Lower leg skin (tissue), 4 donors: ENCODE measurements at regions not wholly inside any gene's neighbourhood (a gene's known extent, or its start where the extent isn't known, plus 50 kb on each side); places are given as distances from the start of the nearest gene placed in this dataset.

ENCODE experiments used
- DNase-seq, 2 donors: peaks; one replicate each; pipeline ENCODE4 v3.0.0-alpha.2; 2019; ENCODE audit warnings: low spot score in 2 of 2
- H3K4me3 ChIP-seq: fragments of 200-600 bp; sonication (generic); 2 replicates; pipeline ENCODE4 v1.5.1; 2017; ENCODE audit warnings: mild to moderate bottlenecking, low read depth; ENCODE audit not compliant: poor library complexity, severe bottlenecking
- POLR2A ChIP-seq, 2 donors: fragments of 450-650 bp; IDR thresholded peaks; one replicate each; pipeline ENCODE4 v1.6.1; 2016 to 2017; ENCODE audit warnings: antibody characterized with exemption in 2 of 2, mild to moderate bottlenecking in 1 of 2, moderate library complexity in 1 of 2
- WGBS, 2 donors: methylation state at CpG; one replicate each; pipeline ENCODE4 v1.1.5; 2018; 5-methylcytosine and 5-hydroxymethylcytosine counted together
- intact Hi-C: fragments of 100-400 bp; cut with DNase I; formaldehyde crosslinking; loops from one replicate; pipeline ENCODE4 v1.15.0; 2023; ENCODE audit warnings: low total_unique reads
- TF ChIP-seq, protein P1 (sequence below), 3 donors: fragments of 450-650 bp; IDR thresholded peaks; one replicate each; pipeline ENCODE4 v1.5.1; 2016; ENCODE audit warnings: antibody characterized with exemption in 3 of 3, mild to moderate bottlenecking in 3 of 3, moderate library complexity in 2 of 3

DNA sequence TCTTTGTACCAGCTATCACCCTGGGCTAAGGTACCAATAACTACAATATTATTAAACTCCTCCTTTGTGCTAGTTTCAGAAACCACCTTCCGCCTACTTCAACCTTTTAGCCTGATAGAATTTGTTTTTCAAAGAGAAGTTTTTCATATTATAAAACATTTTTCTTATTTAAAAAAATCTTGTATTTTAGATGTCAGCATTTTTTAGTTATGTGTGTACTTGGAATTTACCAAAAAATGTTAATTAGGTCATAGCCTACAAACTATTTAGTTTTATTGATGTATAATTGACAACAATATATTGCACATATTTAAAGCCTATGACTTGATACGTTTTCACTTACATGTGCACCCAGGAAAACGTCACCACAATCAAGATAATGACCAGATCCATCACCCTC is 1097.6 kb downstream of the JRKL start:
- no peak for TF ChIP-seq POLR2A (IDR thresholded peaks at IDR 0.05)
- TF ChIP-seq, protein P1, sequence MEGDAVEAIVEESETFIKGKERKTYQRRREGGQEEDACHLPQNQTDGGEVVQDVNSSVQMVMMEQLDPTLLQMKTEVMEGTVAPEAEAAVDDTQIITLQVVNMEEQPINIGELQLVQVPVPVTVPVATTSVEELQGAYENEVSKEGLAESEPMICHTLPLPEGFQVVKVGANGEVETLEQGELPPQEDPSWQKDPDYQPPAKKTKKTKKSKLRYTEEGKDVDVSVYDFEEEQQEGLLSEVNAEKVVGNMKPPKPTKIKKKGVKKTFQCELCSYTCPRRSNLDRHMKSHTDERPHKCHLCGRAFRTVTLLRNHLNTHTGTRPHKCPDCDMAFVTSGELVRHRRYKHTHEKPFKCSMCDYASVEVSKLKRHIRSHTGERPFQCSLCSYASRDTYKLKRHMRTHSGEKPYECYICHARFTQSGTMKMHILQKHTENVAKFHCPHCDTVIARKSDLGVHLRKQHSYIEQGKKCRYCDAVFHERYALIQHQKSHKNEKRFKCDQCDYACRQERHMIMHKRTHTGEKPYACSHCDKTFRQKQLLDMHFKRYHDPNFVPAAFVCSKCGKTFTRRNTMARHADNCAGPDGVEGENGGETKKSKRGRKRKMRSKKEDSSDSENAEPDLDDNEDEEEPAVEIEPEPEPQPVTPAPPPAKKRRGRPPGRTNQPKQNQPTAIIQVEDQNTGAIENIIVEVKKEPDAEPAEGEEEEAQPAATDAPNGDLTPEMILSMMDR (IDR thresholded peaks at IDR 0.05), result no peak
- DNase-seq, result no peak
- H3K4me3 ChIP-seq, result no peak overlapping the region
- 66 to 70% methylated on average over 3 of the region's 3 CpGs for WGBS, 2 donors
- intact Hi-C loops, result no loop called here

DNA sequence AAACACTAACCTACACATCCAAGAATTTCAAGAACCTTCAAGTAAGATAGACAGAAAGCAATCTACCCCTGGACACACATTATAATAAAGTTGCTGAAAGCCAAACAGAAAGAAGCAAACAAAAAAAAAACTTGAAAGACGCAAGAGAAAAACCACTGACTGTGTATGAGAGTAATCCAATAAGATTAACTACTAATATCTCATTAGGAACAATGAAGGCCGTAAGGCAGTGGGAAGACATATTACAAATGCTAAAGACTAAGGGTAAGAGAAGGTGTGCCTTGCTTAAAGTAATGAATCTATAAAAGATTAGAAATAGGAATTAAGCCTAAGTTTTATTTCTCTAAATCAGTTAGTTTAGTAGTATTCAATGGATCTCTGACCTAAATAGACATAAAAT is 1109.1 kb downstream of the JRKL start:
- DNase-seq, result no peak
- H3K4me3 ChIP-seq, result no peak overlapping the region
- intact Hi-C loops, result no loop called here
- 90 to 95% methylated on average over 2 of the region's 2 CpGs for WGBS, 2 donors
- TF ChIP-seq, protein P1 (IDR thresholded peaks at IDR 0.05), result no peak
- no peak for TF ChIP-seq POLR2A (IDR thresholded peaks at IDR 0.05)

DNA sequence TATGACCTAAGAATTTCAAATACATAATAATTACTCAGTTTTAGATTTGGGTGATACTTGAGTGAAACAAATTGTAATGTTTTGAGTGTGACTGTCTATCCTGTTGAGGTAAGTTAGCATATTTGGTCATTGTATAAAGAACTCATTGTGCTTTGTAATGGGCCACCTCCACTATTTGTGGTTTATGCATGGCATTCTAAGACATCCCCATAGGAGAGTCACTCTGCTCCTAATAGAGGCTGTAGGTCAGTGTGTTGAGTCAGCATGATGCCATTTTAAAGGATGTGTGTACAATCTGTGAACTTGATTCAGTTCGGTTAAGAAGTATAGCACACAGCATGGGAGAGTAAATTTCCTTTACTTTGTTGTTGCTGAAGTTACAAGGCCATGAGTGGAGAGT is 1112.4 kb downstream of the JRKL start:
- H3K4me3 ChIP-seq, result no peak overlapping the region
- no peak for TF ChIP-seq POLR2A (IDR thresholded peaks at IDR 0.05)
- TF ChIP-seq, protein P1 (IDR thresholded peaks at IDR 0.05), result no peak
- intact Hi-C loops, result no loop called here
- DNase-seq, result no peak
- 83 to 85% methylated on average over 1 of the region's 1 CpG for WGBS, 2 donors

DNA sequence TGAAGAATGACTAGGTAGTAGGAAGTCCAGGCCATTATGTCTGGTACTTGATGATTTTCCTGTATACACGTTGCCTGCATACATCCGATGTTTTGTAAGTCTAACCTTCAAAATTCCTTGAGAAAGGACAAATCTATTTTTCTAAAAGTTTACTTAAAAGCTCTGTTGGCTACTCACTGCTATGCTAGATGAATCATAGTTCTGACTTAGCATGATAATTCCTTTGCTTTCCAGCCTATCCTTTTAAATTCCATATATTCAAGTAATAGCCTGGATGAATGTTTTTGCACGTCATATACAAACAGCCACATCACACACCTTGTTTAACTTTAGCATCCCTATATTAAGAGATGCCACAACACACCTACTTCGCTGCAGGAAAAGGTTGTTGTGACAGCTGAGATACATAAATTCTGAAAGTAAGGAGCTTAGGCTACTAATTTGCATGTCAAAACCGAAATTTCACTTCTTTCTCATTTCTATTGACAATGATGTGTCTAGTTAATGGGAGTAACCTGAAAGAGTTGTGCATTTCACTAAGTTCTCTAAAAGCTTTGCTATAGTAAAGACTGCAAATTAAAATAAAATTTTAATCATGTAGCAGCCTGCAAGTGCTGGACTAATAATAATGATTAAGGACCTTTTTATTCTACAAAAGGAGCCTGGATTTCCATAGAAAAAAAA is 1116.4 kb downstream of the JRKL start:
- H3K4me3 ChIP-seq, result no peak overlapping the region
- WGBS, 2 donors, result 48 to 64% methylated on average over 5 of the region's 5 CpGs

DNA sequence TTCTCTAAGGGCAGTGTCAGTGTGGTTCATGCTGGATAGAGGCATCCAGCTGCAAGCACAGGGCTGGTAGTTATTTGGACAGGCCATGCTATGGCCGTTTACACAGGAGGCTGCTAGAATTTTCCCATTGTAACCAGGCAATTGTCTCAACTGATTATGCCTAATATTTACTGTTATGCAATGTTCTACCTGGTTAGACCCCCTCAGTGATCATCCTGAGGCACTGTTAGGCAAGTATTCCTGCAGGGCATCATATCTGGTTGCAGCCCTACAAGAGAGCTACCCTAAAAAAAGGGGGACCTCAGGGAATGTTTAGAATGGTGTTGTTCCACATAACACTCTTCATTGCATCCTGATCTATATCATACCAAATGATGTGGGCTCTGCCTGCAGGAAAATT is 1124.6 kb downstream of the JRKL start:
- no peak overlapping the region for H3K4me3 ChIP-seq
- intact Hi-C loops, result no loop called here
- 50 to 77% methylated on average over 1 of the region's 1 CpG for WGBS, 2 donors

More for the DNA sequence above, 1116.4 kb downstream of the JRKL start:
- no peak for DNase-seq
- TF ChIP-seq, protein P1 (IDR thresholded peaks at IDR 0.05), result no peak
- TF ChIP-seq POLR2A (IDR thresholded peaks at IDR 0.05), result no peak
- intact Hi-C loops, result no loop called here

More for the DNA sequence above, 1124.6 kb downstream of the JRKL start:
- no peak for TF ChIP-seq POLR2A (IDR thresholded peaks at IDR 0.05)
- TF ChIP-seq, protein P1 (IDR thresholded peaks at IDR 0.05), result no peak
- DNase-seq, result no peak
